A673 (cell line): ENCODE measurements at regions not wholly inside any gene's neighbourhood (a gene's known extent, or its start where the extent isn't known, plus 50 kb on each side); places are given as distances from the start of the nearest gene placed in this dataset.

Experiments
- BruUV-seq: library from RNA; stranded (reverse); fragments of 400-500 nt; replicated peaks from 2 replicates; lab custom pipeline; 2021; lab: Mats Ljungman, UMichigan
- CTCF ChIA-PET: fragments of 300-600 bp; sonication (Branson Sonifier 250); formaldehyde crosslinking; loops from one replicate; lab custom pipeline; 2022; ENCODE audit warnings: antibody characterized with exemption; lab: Charles Lee
- POLR2A ChIA-PET: fragments of 300-600 bp; sonication (Branson Sonifier 250); formaldehyde crosslinking; loops from one replicate; lab custom pipeline; 2022; ENCODE audit warnings: antibody characterized with exemption; ENCODE audit not compliant: low non-redundant PET; lab: Charles Lee
- DNase-seq: peaks from one replicate; pipeline ENCODE4 v3.0.0-alpha.2; 2015; ENCODE audit warnings: low spot score
- H3K27ac ChIP-seq: fragments of 200-600 bp; sonication (generic); 2 replicates; pipeline ENCODE4 v1.5.1; 2016; ENCODE audit warnings: mixed run types, low read depth, mild to moderate bottlenecking, mixed read lengths, antibody characterized with exemption, low read length; ENCODE audit not compliant: poor library complexity, severe bottlenecking
- H3K27me3 ChIP-seq: fragments of 200-600 bp; sonication (generic); replicated peaks from 2 replicates; pipeline ENCODE4 v1.6.1; 2017; ENCODE audit warnings: mixed run types, low read depth, mild to moderate bottlenecking, mixed read lengths, antibody characterized with exemption, low read length; ENCODE audit not compliant: insufficient read depth, poor library complexity
- H3K36me3 ChIP-seq: fragments of 200-600 bp; sonication (generic); 2 replicates; pipeline ENCODE4 v1.6.1; 2016; ENCODE audit warnings: mixed run types, mild to moderate bottlenecking, mixed read lengths, antibody characterized with exemption, low read length; ENCODE audit not compliant: insufficient read depth, poor library complexity, severe bottlenecking
- H3K4me1 ChIP-seq: fragments of 200-600 bp; sonication (generic); 2 replicates; pipeline ENCODE4 v1.6.1; 2017; ENCODE audit warnings: mixed run types, mild to moderate bottlenecking, mixed read lengths, antibody characterized with exemption, low read length; ENCODE audit not compliant: insufficient read depth, poor library complexity, severe bottlenecking
- H3K4me3 ChIP-seq: fragments of 200-600 bp; sonication (generic); 2 replicates; pipeline ENCODE4 v1.5.1; 2016; ENCODE audit warnings: low read depth, mixed run types, mild to moderate bottlenecking, mixed read lengths, low read length; ENCODE audit not compliant: poor library complexity, severe bottlenecking
- H3K9me3 ChIP-seq: fragments of 200-600 bp; sonication (generic); 2 replicates; pipeline ENCODE4 v1.6.1; 2016; ENCODE audit warnings: mixed run types, low read depth, mild to moderate bottlenecking, mixed read lengths, antibody characterized with exemption, low read length; ENCODE audit not compliant: poor library complexity, severe bottlenecking
- CTCF ChIP-seq: fragments of 300-800, 200-600 bp; sonication (generic); conservative IDR thresholded peaks from 2 replicates; pipeline ENCODE4 v1.5.1; 2017; ENCODE audit warnings: low read depth, mild to moderate bottlenecking, antibody characterized with exemption, low read length, moderate library complexity, mixed read lengths
- EZH2 ChIP-seq: fragments of 200-600 bp; sonication (generic); IDR thresholded peaks from 2 replicates; pipeline ENCODE4 v1.6.1; 2017; ENCODE audit warnings: borderline replicate concordance, low read depth, mild to moderate bottlenecking, mixed read lengths, antibody characterized with exemption, low read length; ENCODE audit not compliant: poor library complexity, severe bottlenecking
- intact Hi-C: fragments of 100-400 bp; cut with micrococcal nuclease; formaldehyde crosslinking; loops from one replicate; pipeline ENCODE4 v1.10.0; 2022; ENCODE audit not compliant: unreplicated experiment

GRCh38 chr10:123517901-123518300 is 148.3 kb upstream of the GPR26 start:
- Histone ChIP-seq H3K9me3 (no peaks in the 10 kb centered on the region), H3K4me3 (no peak overlapping the region), H3K4me1 (no peaks in the 10 kb centered on the region), H3K36me3 (no peaks in the 10 kb centered on the region), H3K27ac (no peak overlapping the region), H3K27me3 (peaks cover 9% of the 10 kb centered on the region)
- no TSS peak for BruUV-seq
- CTCF ChIA-PET, result no interaction called here
- intact Hi-C loops, result no loop called here
- TF ChIP-seq EZH2 (no peak), CTCF (no peak)
- POLR2A ChIA-PET, result no interaction called here
- DNase-seq, result no peak

- H3K4me1 ChIP-seq, result no peaks in the 10 kb centered on the region
- no peak overlapping the region for H3K27ac ChIP-seq
- no peak for TF ChIP-seq EZH2
- no TSS peak for BruUV-seq
- CTCF ChIA-PET, result no interaction called here
- DNase-seq, result no peak
- POLR2A ChIA-PET, result no interaction called here
- intact Hi-C loops, result no loop called here
- no peaks in the 10 kb centered on the region for H3K9me3 ChIP-seq
- peaks cover 5% of the 10 kb centered on the region for H3K27me3 ChIP-seq
- H3K36me3 ChIP-seq, result no peaks in the 10 kb centered on the region
- no peak overlapping the region for H3K4me3 ChIP-seq
Observed at GRCh38 chr10:123518765-123519164, 147.4 kb upstream of the GPR26 start.

GRCh38 chr10:123519861-123520260 is 146.3 kb upstream of the GPR26 start:
- H3K4me3 ChIP-seq, result no peak overlapping the region
- BruUV-seq, result no TSS peak
- H3K4me1 ChIP-seq, result no peaks in the 10 kb centered on the region
- no peaks in the 10 kb centered on the region for H3K36me3 ChIP-seq
- no peaks in the 10 kb centered on the region for H3K27me3 ChIP-seq
- TF ChIP-seq CTCF (no peak), EZH2 (no peak)
- CTCF ChIA-PET, result no interaction called here
- no peak overlapping the region for H3K27ac ChIP-seq
- no peak for DNase-seq
- POLR2A ChIA-PET, result no interaction called here
- intact Hi-C loops, result no loop called here
- no peaks in the 10 kb centered on the region for H3K9me3 ChIP-seq

GRCh38 chr10:123521076-123521475 is 145.1 kb upstream of the GPR26 start:
- intact Hi-C loops, result no loop called here

More at GRCh38 chr10:123521076-123521475, 145.1 kb upstream of the GPR26 start:
- no peaks in the 10 kb centered on the region for H3K36me3 ChIP-seq
- BruUV-seq, result no TSS peak
- H3K4me1 ChIP-seq, result no peaks in the 10 kb centered on the region
- H3K27ac ChIP-seq, result no peak overlapping the region
- H3K4me3 ChIP-seq, result no peak overlapping the region
- POLR2A ChIA-PET, result no interaction called here
- CTCF ChIA-PET, result no interaction called here
- TF ChIP-seq CTCF (no peak), EZH2 (no peak)
- no peaks in the 10 kb centered on the region for H3K9me3 ChIP-seq
- H3K27me3 ChIP-seq, result no peaks in the 10 kb centered on the region
- DNase-seq, result no peak
